WTC11 (cell line): ENCODE measurements at regions not wholly inside any gene's neighbourhood (a gene's known extent, or its start where the extent isn't known, plus 50 kb on each side); places are given as distances from the start of the nearest gene placed in this dataset.

Source experiments
- ATAC-seq: fragments of 200-7000 bp; cut with Tn5 transposase; 2 replicates; pipeline ENCODE4 v1.10.0; 2021; ENCODE audit warnings: mild to moderate bottlenecking, moderate library complexity
- CTCF ChIA-PET: fragments of 300-600 bp; sonication (Branson Sonifier 250); formaldehyde crosslinking; loops from one replicate; lab custom pipeline; 2021; ENCODE audit warnings: antibody characterized with exemption; lab: Charles Lee
- POLR2A ChIA-PET: fragments of 350-600 bp; sonication (Branson Sonifier 250); formaldehyde crosslinking; loops from one replicate; lab custom pipeline; 2021; ENCODE audit warnings: antibody characterized with exemption; lab: Charles Lee
- DNase-seq: peaks from one replicate; pipeline ENCODE4 v3.0.0; 2021; ENCODE audit warnings: low spot score
- H3K27ac Mint-ChIP-seq: 2 replicates; pipeline ENCODE4 v1.8.0; 2021; ENCODE audit warnings: mixed read lengths
- H3K27me3 Mint-ChIP-seq: 2 replicates; pipeline ENCODE4 v1.8.0; 2021; ENCODE audit warnings: low read depth, mild to moderate bottlenecking, moderate library complexity, mixed read lengths
- H3K36me3 Mint-ChIP-seq: 2 replicates; pipeline ENCODE4 v1.8.0; 2021; ENCODE audit warnings: mixed read lengths
- H3K4me1 Mint-ChIP-seq: 2 replicates; pipeline ENCODE4 v1.8.0; 2022; ENCODE audit warnings: mixed read lengths
- H3K4me3 Mint-ChIP-seq: 2 replicates; pipeline ENCODE4 v1.8.0; 2021; ENCODE audit warnings: mild to moderate bottlenecking, moderate library complexity, mixed read lengths
- H3K9me3 Mint-ChIP-seq: 2 replicates; pipeline ENCODE4 v1.8.0; 2021; ENCODE audit warnings: mixed read lengths
- GRHL2 ChIP-seq: fragments of 250-450 bp; sonication (Bioruptor Pico); IDR thresholded peaks from 2 replicates; pipeline ENCODE4 v1.8.0; 2022; ENCODE audit warnings: mild to moderate bottlenecking, moderate library complexity; ENCODE audit not compliant: insufficient replicate concordance, severe bottlenecking
- KAT7 ChIP-seq: sonication (generic); formaldehyde crosslinking; IDR thresholded peaks from 2 replicates; pipeline ENCODE4 v1.8.1; 2023; ENCODE audit warnings: missing genetic modification reagents, mild to moderate bottlenecking, borderline replicate concordance
- NR1H2 ChIP-seq: sonication (generic); formaldehyde crosslinking; IDR thresholded peaks from 2 replicates; pipeline ENCODE4 v1.9.0; 2021; ENCODE audit warnings: mild to moderate bottlenecking, moderate library complexity, missing genetic modification reagents
- PRRX2 ChIP-seq: fragments of 250-450 bp; sonication (Bioruptor Pico); IDR thresholded peaks from 2 replicates; pipeline ENCODE4 v1.8.0; 2021; ENCODE audit warnings: mild to moderate bottlenecking
- SMAD4 ChIP-seq: sonication (generic); formaldehyde crosslinking; IDR thresholded peaks from 2 replicates; pipeline ENCODE4 v1.8.0; 2022; ENCODE audit warnings: mild to moderate bottlenecking, missing genetic modification reagents
- TEAD1 ChIP-seq: sonication (generic); formaldehyde crosslinking; IDR thresholded peaks from 2 replicates; pipeline ENCODE4 v1.8.0; 2022; ENCODE audit warnings: mild to moderate bottlenecking, missing genetic modification reagents
- TEAD4 ChIP-seq: sonication (generic); formaldehyde crosslinking; IDR thresholded peaks from 2 replicates; pipeline ENCODE4 v1.8.0; 2022; ENCODE audit warnings: mild to moderate bottlenecking, missing genetic modification reagents
- ZNF121 ChIP-seq: sonication (generic); formaldehyde crosslinking; IDR thresholded peaks from 2 replicates; pipeline ENCODE4 v1.8.0; 2023; ENCODE audit warnings: missing genetic modification reagents
- ZNF232 ChIP-seq: sonication (generic); formaldehyde crosslinking; IDR thresholded peaks from 2 replicates; pipeline ENCODE4 v1.8.0; 2022; ENCODE audit warnings: mild to moderate bottlenecking, missing genetic modification reagents
- ZNF263 ChIP-seq: sonication (generic); formaldehyde crosslinking; IDR thresholded peaks from 2 replicates; pipeline ENCODE4 v1.8.1; 2022; ENCODE audit warnings: low read depth, mild to moderate bottlenecking, moderate library complexity, missing genetic modification reagents
- ZNF317 ChIP-seq: sonication (generic); formaldehyde crosslinking; IDR thresholded peaks from 2 replicates; pipeline ENCODE4 v1.8.1; 2023; ENCODE audit warnings: low read depth, mild to moderate bottlenecking, moderate library complexity, missing genetic modification reagents, borderline replicate concordance
- ZNF423 ChIP-seq: fragments of 250-450 bp; sonication (Bioruptor Pico); IDR thresholded peaks from 2 replicates; pipeline ENCODE4 v2.1.2; 2022; ENCODE audit warnings: mild to moderate bottlenecking, moderate library complexity
- TF ChIP-seq, protein P1 (sequence below): sonication (generic); formaldehyde crosslinking; IDR thresholded peaks from 2 replicates; pipeline ENCODE4 v1.8.1; 2022; ENCODE audit warnings: mild to moderate bottlenecking, moderate library complexity, missing genetic modification reagents
- TF ChIP-seq, protein P2 (sequence below): sonication (generic); formaldehyde crosslinking; IDR thresholded peaks from 2 replicates; pipeline ENCODE4 v1.8.0; 2022; ENCODE audit warnings: mild to moderate bottlenecking, missing genetic modification reagents
- TF ChIP-seq, protein P3 (sequence below): sonication (generic); formaldehyde crosslinking; IDR thresholded peaks from 2 replicates; pipeline ENCODE4 v1.8.0; 2023; ENCODE audit warnings: mild to moderate bottlenecking, missing genetic modification reagents
- TF ChIP-seq, protein P4 (sequence below): fragments of 250-450 bp; sonication (Bioruptor Pico); IDR thresholded peaks from 2 replicates; pipeline ENCODE4 v1.8.0; 2021; ENCODE audit warnings: mild to moderate bottlenecking
- TF ChIP-seq, protein P5 (sequence below): sonication (generic); formaldehyde crosslinking; IDR thresholded peaks from 2 replicates; pipeline ENCODE4 v1.8.1; 2023; ENCODE audit warnings: mild to moderate bottlenecking, missing genetic modification reagents, moderate library complexity
- TF ChIP-seq, protein P6 (sequence below): sonication (generic); formaldehyde crosslinking; IDR thresholded peaks from 2 replicates; pipeline ENCODE4 v1.8.0; 2022; ENCODE audit warnings: mild to moderate bottlenecking, missing genetic modification reagents

DNA sequence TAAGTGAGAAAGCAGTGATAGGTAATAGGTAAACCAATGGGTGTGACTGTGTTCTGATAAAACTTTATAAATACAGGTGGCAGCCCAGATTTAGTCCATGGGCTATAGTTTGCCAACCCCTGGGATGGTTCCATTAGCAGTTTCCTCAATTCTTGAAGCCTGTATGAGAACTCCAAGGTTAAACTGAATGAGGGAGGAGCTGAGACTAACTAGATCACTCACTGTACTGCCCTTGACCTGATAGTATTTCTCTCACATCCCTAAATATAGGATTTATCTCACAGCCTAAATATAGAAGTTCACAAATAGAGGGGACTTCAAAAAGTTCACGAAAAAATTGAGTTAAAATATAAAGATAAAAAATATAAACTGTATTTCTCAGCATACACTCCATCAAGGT lies 439.6 kb upstream of the CCDC196 start:
- Mint-ChIP-seq H3K27ac (no peak overlapping the region), H3K4me3 (no peak overlapping the region), H3K4me1 (peaks cover 9% of the 10 kb centered on the region), H3K27me3 (peaks cover 5% of the 10 kb centered on the region), H3K36me3 (no peaks in the 10 kb centered on the region), H3K9me3 (peaks cover 19% of the 10 kb centered on the region)
- TF ChIP-seq KAT7 (CRISPR knock-in tag), result no peak
- TF ChIP-seq NR1H2 (CRISPR knock-in tag), result no peak
- no peak for TF ChIP-seq ZNF121
- TF ChIP-seq SMAD4 (CRISPR knock-in tag), result no peak
- TF ChIP-seq, protein P1, sequence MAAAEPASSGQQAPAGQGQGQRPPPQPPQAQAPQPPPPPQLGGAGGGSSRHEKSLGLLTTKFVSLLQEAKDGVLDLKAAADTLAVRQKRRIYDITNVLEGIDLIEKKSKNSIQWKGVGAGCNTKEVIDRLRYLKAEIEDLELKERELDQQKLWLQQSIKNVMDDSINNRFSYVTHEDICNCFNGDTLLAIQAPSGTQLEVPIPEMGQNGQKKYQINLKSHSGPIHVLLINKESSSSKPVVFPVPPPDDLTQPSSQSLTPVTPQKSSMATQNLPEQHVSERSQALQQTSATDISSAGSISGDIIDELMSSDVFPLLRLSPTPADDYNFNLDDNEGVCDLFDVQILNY (CRISPR knock-in tag), result no peak
- no peak for TF ChIP-seq ZNF232 (CRISPR knock-in tag)
- TF ChIP-seq PRRX2 (CRISPR knock-in tag), result no peak
- TF ChIP-seq, protein P2, sequence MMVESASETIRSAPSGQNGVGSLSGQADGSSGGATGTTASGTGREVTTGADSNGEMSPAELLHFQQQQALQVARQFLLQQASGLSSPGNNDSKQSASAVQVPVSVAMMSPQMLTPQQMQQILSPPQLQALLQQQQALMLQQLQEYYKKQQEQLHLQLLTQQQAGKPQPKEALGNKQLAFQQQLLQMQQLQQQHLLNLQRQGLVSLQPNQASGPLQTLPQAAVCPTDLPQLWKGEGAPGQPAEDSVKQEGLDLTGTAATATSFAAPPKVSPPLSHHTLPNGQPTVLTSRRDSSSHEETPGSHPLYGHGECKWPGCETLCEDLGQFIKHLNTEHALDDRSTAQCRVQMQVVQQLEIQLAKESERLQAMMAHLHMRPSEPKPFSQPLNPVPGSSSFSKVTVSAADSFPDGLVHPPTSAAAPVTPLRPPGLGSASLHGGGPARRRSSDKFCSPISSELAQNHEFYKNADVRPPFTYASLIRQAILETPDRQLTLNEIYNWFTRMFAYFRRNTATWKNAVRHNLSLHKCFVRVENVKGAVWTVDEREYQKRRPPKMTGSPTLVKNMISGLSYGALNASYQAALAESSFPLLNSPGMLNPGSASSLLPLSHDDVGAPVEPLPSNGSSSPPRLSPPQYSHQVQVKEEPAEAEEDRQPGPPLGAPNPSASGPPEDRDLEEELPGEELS (CRISPR knock-in tag), result no peak
- TF ChIP-seq, protein P3, sequence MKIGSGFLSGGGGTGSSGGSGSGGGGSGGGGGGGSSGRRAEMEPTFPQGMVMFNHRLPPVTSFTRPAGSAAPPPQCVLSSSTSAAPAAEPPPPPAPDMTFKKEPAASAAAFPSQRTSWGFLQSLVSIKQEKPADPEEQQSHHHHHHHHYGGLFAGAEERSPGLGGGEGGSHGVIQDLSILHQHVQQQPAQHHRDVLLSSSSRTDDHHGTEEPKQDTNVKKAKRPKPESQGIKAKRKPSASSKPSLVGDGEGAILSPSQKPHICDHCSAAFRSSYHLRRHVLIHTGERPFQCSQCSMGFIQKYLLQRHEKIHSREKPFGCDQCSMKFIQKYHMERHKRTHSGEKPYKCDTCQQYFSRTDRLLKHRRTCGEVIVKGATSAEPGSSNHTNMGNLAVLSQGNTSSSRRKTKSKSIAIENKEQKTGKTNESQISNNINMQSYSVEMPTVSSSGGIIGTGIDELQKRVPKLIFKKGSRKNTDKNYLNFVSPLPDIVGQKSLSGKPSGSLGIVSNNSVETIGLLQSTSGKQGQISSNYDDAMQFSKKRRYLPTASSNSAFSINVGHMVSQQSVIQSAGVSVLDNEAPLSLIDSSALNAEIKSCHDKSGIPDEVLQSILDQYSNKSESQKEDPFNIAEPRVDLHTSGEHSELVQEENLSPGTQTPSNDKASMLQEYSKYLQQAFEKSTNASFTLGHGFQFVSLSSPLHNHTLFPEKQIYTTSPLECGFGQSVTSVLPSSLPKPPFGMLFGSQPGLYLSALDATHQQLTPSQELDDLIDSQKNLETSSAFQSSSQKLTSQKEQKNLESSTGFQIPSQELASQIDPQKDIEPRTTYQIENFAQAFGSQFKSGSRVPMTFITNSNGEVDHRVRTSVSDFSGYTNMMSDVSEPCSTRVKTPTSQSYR (CRISPR knock-in tag), result no peak
- no peak for DNase-seq
- ChIA-PET POLR2A (no interaction called here), CTCF (no interaction called here)
- no peak for ATAC-seq

DNA sequence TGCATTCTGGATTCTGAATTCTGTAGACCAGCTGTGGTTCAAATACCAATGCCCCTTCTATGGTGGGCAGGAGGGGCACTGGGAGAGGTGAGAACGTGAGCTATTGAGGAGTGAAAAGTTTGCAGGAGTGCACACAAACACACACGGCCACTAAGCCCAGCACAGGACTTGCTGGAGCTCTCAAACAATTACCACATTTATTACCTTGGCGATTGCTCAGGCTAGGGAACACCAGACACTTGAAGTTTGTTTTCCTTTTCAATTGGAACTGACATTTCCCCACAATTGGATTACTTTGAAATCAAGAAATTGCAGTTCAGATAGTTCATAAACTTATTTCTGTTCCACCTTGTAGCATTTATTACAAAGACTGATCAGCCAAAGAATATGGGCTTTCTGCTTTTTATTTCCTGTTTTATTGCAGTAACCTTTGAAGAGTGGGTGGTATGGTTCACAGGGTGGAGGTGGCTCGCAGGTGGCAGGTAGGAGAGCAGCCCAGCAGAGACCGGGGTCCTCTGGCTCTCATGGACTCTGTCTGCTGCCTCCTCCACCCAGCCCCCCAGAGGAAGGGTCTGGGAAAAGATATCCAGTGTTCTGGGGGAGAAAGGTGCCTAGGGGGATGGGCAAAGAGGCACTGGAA lies 429.8 kb upstream of the CCDC196 start:
- Mint-ChIP-seq H3K27me3 (no peaks in the 10 kb centered on the region), H3K4me1 (no peaks in the 10 kb centered on the region)
- TF ChIP-seq, protein P4, sequence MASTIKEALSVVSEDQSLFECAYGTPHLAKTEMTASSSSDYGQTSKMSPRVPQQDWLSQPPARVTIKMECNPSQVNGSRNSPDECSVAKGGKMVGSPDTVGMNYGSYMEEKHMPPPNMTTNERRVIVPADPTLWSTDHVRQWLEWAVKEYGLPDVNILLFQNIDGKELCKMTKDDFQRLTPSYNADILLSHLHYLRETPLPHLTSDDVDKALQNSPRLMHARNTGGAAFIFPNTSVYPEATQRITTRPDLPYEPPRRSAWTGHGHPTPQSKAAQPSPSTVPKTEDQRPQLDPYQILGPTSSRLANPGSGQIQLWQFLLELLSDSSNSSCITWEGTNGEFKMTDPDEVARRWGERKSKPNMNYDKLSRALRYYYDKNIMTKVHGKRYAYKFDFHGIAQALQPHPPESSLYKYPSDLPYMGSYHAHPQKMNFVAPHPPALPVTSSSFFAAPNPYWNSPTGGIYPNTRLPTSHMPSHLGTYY (CRISPR knock-in tag), result no peak
- TF ChIP-seq ZNF317 (CRISPR knock-in tag) (no peak), ZNF423 (CRISPR knock-in tag) (no peak)
- TF ChIP-seq, protein P5, sequence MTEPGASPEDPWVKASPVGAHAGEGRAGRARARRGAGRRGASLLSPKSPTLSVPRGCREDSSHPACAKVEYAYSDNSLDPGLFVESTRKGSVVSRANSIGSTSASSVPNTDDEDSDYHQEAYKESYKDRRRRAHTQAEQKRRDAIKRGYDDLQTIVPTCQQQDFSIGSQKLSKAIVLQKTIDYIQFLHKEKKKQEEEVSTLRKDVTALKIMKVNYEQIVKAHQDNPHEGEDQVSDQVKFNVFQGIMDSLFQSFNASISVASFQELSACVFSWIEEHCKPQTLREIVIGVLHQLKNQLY (CRISPR knock-in tag), result no peak

DNA sequence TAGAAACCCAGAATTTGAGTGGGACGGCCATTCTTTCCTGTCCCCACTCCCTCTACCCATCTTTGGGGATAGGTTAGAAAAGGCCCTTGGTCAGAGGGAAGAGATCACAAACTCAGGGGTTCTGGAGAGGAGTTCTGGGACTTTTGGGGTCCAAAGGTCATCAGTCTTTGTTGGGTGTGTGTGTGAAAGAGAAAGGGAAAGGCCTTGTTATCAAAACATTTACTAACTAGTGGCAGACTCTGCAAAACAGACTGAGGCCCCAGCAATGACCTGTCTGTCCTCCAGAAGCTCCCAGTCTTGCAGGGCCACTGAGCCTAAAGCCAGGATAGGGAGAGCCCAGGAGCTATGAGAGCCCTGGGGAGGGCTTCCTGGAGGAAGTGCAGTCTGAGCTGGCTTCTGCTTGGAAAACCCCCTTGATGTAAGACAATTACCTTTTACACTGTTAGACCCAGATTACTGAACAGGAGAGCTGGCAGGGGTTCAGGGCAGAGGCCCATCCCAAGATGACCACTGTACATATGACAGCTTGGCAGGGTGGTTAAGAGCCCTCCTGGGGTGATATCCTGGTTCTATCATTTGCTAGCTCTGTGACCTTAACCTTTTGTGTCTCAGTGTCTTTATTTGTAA lies 429.1 kb upstream of the CCDC196 start:
- DNase-seq, result no peak
- ATAC-seq, result no peak
- no peak overlapping the region for H3K27ac Mint-ChIP-seq
- TF ChIP-seq NR1H2 (CRISPR knock-in tag) (no peak), GRHL2 (no peak), TEAD1 (CRISPR knock-in tag) (no peak), ZNF263 (CRISPR knock-in tag) (no peak), TEAD4 (CRISPR knock-in tag) (no peak), ZNF121 (no peak)
- TF ChIP-seq, protein P2 (CRISPR knock-in tag), result no peak
- TF ChIP-seq, protein P6, sequence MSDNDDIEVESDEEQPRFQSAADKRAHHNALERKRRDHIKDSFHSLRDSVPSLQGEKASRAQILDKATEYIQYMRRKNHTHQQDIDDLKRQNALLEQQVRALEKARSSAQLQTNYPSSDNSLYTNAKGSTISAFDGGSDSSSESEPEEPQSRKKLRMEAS, result no peak
- TF ChIP-seq, all 79 proteins: peak for 0
- Mint-ChIP-seq H3K4me3 (no peak overlapping the region), H3K4me1 (no peaks in the 10 kb centered on the region), H3K27me3 (no peaks in the 10 kb centered on the region), H3K9me3 (peaks cover 28% of the 10 kb centered on the region), H3K36me3 (peaks cover 9% of the 10 kb centered on the region)
- ChIA-PET POLR2A (no interaction called here), CTCF (interaction anchor here (1.1 to 1.3 kb wide), 2 partner anchors 12 to 14 kb away, joined by 3 to 4 read pairs; no protein-coding TSS in a partner anchor)

More for the DNA sequence above, 429.8 kb upstream of the CCDC196 start:
- no peak for ATAC-seq
- peaks cover 9% of the 10 kb centered on the region for H3K36me3 Mint-ChIP-seq
- no peak overlapping the region for H3K4me3 Mint-ChIP-seq
- CTCF ChIA-PET, result interaction anchor here (1.3 kb wide), 1 partner anchor 14 kb away, joined by 4 read pairs; no protein-coding TSS in a partner anchor
- POLR2A ChIA-PET, result no interaction called here
- H3K9me3 Mint-ChIP-seq, result peaks cover 25% of the 10 kb centered on the region
- no peak for DNase-seq
- no peak overlapping the region for H3K27ac Mint-ChIP-seq
